ENCODE measurements at regions not wholly inside any gene's neighbourhood (a gene's known extent, or its start where the extent isn't known, plus 50 kb on each side); places are given as distances from the start of the nearest gene placed in this dataset.
"Not testable (repeated sequence)": the region's sequence is repeated elsewhere in the genome, so short reads cannot be mapped to it uniquely, and the experiment has no call there.

GRCh38 chr18:1732143-1732542 is 827.5 kb downstream of the ADCYAP1 start:
- DNase-seq, result no peak

GRCh38 chr18:1746131-1746530 is 825.2 kb downstream of the METTL4 start:
- no peak for DNase-seq

GRCh38 chr18:1751249-1751648 is 820.1 kb downstream of the METTL4 start:
- DNase-seq, result no peak

- DNase-seq, result no peak
These were observed 810.4 kb downstream of the METTL4 start for GRCh38 chr18:1760901-1761300.

- DNase-seq, result no peak
These were observed 797.0 kb downstream of the METTL4 start for GRCh38 chr18:1774261-1774660.

- DNase-seq, result no peak
These were observed 793.5 kb downstream of the METTL4 start for GRCh38 chr18:1777843-1778242.

GRCh38 chr18:1778496-1779178 is 792.7 kb downstream of the METTL4 start:
- DNase-seq, result no peak

- no peak for DNase-seq
These were observed 791.7 kb downstream of the METTL4 start for GRCh38 chr18:1779587-1779986.

- DNase-seq, result no peak
These were observed 787.2 kb downstream of the METTL4 start for GRCh38 chr18:1784113-1784512.

- not testable (repeated sequence) for DNase-seq
These were observed 785.3 kb downstream of the METTL4 start for GRCh38 chr18:1785980-1786379.

GRCh38 chr18:1796636-1797035 is 774.7 kb downstream of the METTL4 start:
- DNase-seq, result no peak

- no peak for DNase-seq
These were observed 774.1 kb downstream of the METTL4 start for GRCh38 chr18:1797235-1797634.

GRCh38 chr18:1805521-1805920 is 765.8 kb downstream of the METTL4 start:
- DNase-seq, result no peak

- no peak for DNase-seq
These were observed 764.3 kb downstream of the METTL4 start for GRCh38 chr18:1806884-1807615.

- no peak for DNase-seq
These were observed 760.0 kb downstream of the METTL4 start for GRCh38 chr18:1811282-1811681.

- no peak for DNase-seq
These were observed 746.0 kb downstream of the METTL4 start for GRCh38 chr18:1825296-1825695.

GRCh38 chr18:1840878-1841277 is 730.4 kb downstream of the METTL4 start:
- no peak for DNase-seq

GRCh38 chr18:1846640-1847039 is 724.7 kb downstream of the METTL4 start:
- no peak for DNase-seq

- DNase-seq, result no peak
These were observed 722.6 kb downstream of the METTL4 start for GRCh38 chr18:1848716-1849115.

- DNase-seq, result no peak
These were observed 721.9 kb downstream of the METTL4 start for GRCh38 chr18:1849386-1849785.

- DNase-seq, result not testable (repeated sequence)
These were observed 714.0 kb downstream of the METTL4 start for GRCh38 chr18:1857281-1857680.

- no peak for DNase-seq
These were observed 709.8 kb downstream of the METTL4 start for GRCh38 chr18:1861473-1861872.

- no peak for DNase-seq
These were observed 705.4 kb downstream of the METTL4 start for GRCh38 chr18:1865869-1866268.

GRCh38 chr18:1872274-1872673 is 699.0 kb downstream of the METTL4 start:
- DNase-seq, result no peak

GRCh38 chr18:1875219-1875618 is 696.1 kb downstream of the METTL4 start:
- DNase-seq, result no peak
